ENCODE measurements at regions not wholly inside any gene's neighbourhood (a gene's known extent, or its start where the extent isn't known, plus 50 kb on each side); places are given as distances from the start of the nearest gene placed in this dataset.

- TF ChIP-seq CREB5 (CRISPR knock-in tag; IDR thresholded peaks at IDR 0.05; ENCODE audit: low read depth) (no peak), PATZ1 (CRISPR knock-in tag; IDR thresholded peaks at IDR 0.05; ENCODE audit: borderline replicate concordance) (no peak), OSR1 (CRISPR knock-in tag; IDR thresholded peaks at IDR 0.05) (no peak), ZNF8 (CRISPR knock-in tag; IDR thresholded peaks at IDR 0.05) (no peak), ZFP30 (CRISPR knock-in tag; IDR thresholded peaks at IDR 0.05) (no peak), ZFP3 (CRISPR knock-in tag; IDR thresholded peaks at IDR 0.05) (no peak), BACH2 (CRISPR knock-in tag; IDR thresholded peaks at IDR 0.05; ENCODE audit: borderline replicate concordance) (no peak)
Measured at GRCh38 chr19:5282901-5283300, 57.7 kb downstream of the PTPRS start.
